ENCODE measurements at regions not wholly inside any gene's neighbourhood (a gene's known extent, or its start where the extent isn't known, plus 50 kb on each side); places are given as distances from the start of the nearest gene placed in this dataset.

DNA sequence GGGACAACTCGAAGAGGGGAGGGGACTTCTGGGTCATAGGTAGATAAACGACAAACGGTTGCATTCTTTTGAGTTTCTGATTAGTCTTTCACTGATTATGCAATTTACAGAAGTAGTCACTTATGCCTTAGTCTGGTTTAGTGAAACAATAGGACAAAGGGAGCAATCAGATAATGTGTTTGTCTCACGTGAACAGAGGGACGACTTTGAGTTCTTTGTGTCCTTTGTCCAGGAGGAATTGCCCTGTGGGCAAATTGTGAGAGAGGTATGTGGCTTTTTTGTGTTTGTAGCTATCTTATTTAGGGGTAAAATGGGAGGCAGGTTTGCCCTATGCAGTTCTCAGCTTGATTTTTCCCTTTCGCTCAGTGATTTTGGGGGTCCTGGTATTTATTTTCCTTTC, 362.9 kb upstream of the PCDH20 start:
- TF ChIP-seq, protein P1, sequence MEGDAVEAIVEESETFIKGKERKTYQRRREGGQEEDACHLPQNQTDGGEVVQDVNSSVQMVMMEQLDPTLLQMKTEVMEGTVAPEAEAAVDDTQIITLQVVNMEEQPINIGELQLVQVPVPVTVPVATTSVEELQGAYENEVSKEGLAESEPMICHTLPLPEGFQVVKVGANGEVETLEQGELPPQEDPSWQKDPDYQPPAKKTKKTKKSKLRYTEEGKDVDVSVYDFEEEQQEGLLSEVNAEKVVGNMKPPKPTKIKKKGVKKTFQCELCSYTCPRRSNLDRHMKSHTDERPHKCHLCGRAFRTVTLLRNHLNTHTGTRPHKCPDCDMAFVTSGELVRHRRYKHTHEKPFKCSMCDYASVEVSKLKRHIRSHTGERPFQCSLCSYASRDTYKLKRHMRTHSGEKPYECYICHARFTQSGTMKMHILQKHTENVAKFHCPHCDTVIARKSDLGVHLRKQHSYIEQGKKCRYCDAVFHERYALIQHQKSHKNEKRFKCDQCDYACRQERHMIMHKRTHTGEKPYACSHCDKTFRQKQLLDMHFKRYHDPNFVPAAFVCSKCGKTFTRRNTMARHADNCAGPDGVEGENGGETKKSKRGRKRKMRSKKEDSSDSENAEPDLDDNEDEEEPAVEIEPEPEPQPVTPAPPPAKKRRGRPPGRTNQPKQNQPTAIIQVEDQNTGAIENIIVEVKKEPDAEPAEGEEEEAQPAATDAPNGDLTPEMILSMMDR (IDR thresholded peaks at IDR 0.05), result no peak
- TF ChIP-seq ZFX (IDR thresholded peaks at IDR 0.05; ENCODE audit: borderline replicate concordance), result no peak

All from 22Rv1 (cell line).